Activated B cell treated with CpG ODN at 0.5 μM for 24 hours (primary cell): ENCODE measurements at regions not wholly inside any gene's neighbourhood (a gene's known extent, or its start where the extent isn't known, plus 50 kb on each side); places are given as distances from the start of the nearest gene placed in this dataset.
"Not testable (repeated sequence)": the region's sequence is repeated elsewhere in the genome, so short reads cannot be mapped to it uniquely, and the experiment has no call there.

Experiments used
- ATAC-seq: fragments of 200-7000 bp; cut with Tn5 transposase; one replicate; pipeline ENCODE4 v1.10.0; 2021; ENCODE audit warnings: low read depth, mild to moderate bottlenecking, moderate library complexity
- CTCF ChIA-PET: fragments of 350-600 bp; sonication (Branson Sonifier 250); formaldehyde crosslinking; loops from one replicate; lab custom pipeline; 2021; ENCODE audit warnings: antibody characterized with exemption; lab: Charles Lee
- POLR2A ChIA-PET: fragments of 350-600 bp; sonication (Branson Sonifier 250); formaldehyde crosslinking; loops from one replicate; lab custom pipeline; 2021; ENCODE audit warnings: antibody characterized with exemption; lab: Charles Lee
- DNase-seq: peaks from one replicate; pipeline ENCODE4 v3.0.0; 2022
- H3K27ac Mint-ChIP-seq: one replicate; pipeline ENCODE4 v1.8.0; 2020; ENCODE audit warnings: mixed read lengths
- H3K27me3 Mint-ChIP-seq: one replicate; pipeline ENCODE4 v1.8.0; 2021; ENCODE audit warnings: mixed read lengths
- H3K36me3 Mint-ChIP-seq: one replicate; pipeline ENCODE4 v1.8.0; 2021; ENCODE audit warnings: low read depth, mixed read lengths
- H3K4me1 Mint-ChIP-seq: one replicate; pipeline ENCODE4 v1.8.0; 2021; ENCODE audit warnings: mixed read lengths
- H3K4me3 Mint-ChIP-seq: one replicate; pipeline ENCODE4 v1.8.0; 2020; ENCODE audit warnings: mild to moderate bottlenecking, mixed read lengths
- H3K9me3 Mint-ChIP-seq: one replicate; pipeline ENCODE4 v1.8.0; 2020; ENCODE audit warnings: mixed read lengths
- intact Hi-C: fragments of 100-400 bp; cut with micrococcal nuclease; formaldehyde crosslinking; loops from one replicate; pipeline ENCODE4 v1.15.1; 2024
- TF ChIP-seq, protein P1 (sequence below): fragments of 200-600 bp; IDR thresholded peaks from one replicate; pipeline ENCODE4 v1.8.0; 2022; ENCODE audit warnings: antibody characterized with exemption, mild to moderate bottlenecking

DNA sequence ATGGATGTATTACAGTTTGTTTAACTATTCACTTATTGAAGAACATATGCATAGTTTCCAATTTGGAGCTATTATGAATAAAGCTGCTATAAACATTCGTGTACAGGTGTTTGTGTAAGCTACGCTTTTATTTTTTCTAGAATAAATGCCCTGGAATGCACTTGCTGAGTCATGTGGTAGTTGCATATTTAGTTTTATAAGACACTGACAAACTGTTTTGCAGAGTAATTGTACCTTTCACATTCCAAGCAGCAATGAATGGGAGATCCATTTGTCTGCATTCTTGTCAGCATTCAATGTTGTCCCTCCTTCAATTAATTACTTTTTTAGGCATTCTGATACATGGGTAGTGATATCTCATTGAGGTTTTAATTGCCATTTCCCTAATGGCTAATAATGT lies 373.6 kb upstream of the GHITM start:
- no peak overlapping the region for H3K4me3 Mint-ChIP-seq
- no peaks in the 10 kb centered on the region for H3K27me3 Mint-ChIP-seq
- no peaks in the 10 kb centered on the region for H3K36me3 Mint-ChIP-seq
- H3K9me3 Mint-ChIP-seq, result peaks cover 3% of the 10 kb centered on the region
- ChIA-PET CTCF (no interaction called here), POLR2A (no interaction called here)
- TF ChIP-seq, protein P1, sequence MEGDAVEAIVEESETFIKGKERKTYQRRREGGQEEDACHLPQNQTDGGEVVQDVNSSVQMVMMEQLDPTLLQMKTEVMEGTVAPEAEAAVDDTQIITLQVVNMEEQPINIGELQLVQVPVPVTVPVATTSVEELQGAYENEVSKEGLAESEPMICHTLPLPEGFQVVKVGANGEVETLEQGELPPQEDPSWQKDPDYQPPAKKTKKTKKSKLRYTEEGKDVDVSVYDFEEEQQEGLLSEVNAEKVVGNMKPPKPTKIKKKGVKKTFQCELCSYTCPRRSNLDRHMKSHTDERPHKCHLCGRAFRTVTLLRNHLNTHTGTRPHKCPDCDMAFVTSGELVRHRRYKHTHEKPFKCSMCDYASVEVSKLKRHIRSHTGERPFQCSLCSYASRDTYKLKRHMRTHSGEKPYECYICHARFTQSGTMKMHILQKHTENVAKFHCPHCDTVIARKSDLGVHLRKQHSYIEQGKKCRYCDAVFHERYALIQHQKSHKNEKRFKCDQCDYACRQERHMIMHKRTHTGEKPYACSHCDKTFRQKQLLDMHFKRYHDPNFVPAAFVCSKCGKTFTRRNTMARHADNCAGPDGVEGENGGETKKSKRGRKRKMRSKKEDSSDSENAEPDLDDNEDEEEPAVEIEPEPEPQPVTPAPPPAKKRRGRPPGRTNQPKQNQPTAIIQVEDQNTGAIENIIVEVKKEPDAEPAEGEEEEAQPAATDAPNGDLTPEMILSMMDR, result no peak
- intact Hi-C loops, result no loop called here
- ATAC-seq, result no peak
- no peak for DNase-seq
- no peaks in the 10 kb centered on the region for H3K4me1 Mint-ChIP-seq
- H3K27ac Mint-ChIP-seq, result no peak overlapping the region

DNA sequence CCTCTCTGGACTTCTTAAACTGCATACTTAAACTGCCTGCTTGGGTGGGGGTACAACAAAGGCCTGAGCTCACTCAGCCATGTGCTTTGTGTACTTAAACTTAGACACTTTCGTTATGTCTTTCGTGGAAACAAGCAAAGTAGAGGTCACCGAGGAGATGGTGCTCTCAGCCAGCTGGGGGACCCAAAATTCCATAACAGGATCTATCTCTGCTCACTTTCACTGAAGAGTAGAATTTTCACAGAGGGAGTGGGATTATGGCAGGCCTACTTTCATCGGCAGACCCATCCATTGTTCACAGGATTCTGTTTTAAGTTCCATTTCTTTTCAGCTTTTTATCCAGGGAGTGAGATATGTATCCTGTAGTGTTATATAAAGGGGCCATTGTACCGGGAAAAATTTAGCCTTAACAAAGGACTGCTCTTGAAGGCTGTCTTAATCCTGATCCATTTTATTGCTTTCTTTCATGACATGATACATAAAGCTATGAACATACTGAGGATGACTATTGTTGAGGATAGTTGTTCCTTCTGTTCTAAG lies 370.0 kb upstream of the GHITM start:
- H3K4me3 Mint-ChIP-seq, result no peak overlapping the region
- no peak for DNase-seq
- no peaks in the 10 kb centered on the region for H3K36me3 Mint-ChIP-seq
- TF ChIP-seq, protein P1, result no peak
- no peaks in the 10 kb centered on the region for H3K4me1 Mint-ChIP-seq
- H3K27me3 Mint-ChIP-seq, result no peaks in the 10 kb centered on the region
- no peak overlapping the region for H3K27ac Mint-ChIP-seq
- ATAC-seq, result no peak
- POLR2A ChIA-PET, result no interaction called here
- CTCF ChIA-PET, result no interaction called here
- intact Hi-C loops, result no loop called here
- H3K9me3 Mint-ChIP-seq, result peaks cover 11% of the 10 kb centered on the region

DNA sequence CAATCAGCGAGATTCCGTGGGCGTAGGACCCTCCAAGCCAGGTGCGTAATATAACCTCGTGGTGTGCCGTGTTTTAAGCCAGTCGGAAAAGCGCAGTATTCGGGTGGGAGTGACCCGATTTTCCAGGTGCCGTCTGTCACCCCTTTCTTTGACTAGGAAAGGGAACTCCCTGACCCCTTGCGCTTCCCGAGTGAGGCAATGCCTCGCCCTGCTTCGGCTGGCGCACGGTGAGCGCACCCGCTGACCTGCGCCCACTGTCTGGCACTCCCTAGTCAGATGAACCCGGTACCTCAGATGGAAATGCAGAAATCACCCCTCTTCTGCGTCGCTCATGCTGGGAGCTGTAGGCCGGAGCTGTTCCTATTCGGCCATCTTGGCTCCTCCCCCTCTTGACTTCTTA lies 352.6 kb upstream of the GHITM start:
- POLR2A ChIA-PET, H3K27me3 Mint-ChIP-seq, CTCF ChIA-PET, H3K4me1 Mint-ChIP-seq, H3K36me3 Mint-ChIP-seq, H3K4me3 Mint-ChIP-seq, H3K9me3 Mint-ChIP-seq, H3K27ac Mint-ChIP-seq, DNase-seq, ATAC-seq, intact Hi-C loops: not testable (repeated sequence)

DNA sequence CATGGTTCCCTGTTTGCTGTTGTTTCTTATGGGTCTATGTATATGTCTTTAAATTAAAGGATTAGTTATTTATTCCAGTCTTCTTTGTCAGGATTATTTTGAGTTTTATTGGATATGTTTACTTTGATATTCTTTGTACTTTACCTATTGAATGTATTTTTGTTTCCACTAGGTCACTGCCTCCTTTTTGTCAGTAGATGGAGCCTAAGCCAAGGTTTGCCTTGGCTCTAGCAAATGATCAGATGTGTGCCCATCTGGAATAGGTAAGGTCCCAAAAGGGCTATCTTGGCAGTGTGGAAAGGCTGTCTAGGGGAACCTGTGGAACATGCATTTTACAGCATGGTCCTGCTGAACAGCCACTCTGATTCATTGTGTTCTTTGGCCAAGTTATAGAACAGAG lies 337.3 kb upstream of the GHITM start:
- Mint-ChIP-seq H3K27ac (no peak overlapping the region), H3K9me3 (peaks cover 6% of the 10 kb centered on the region), H3K4me3 (no peak overlapping the region), H3K4me1 (no peaks in the 10 kb centered on the region), H3K27me3 (no peaks in the 10 kb centered on the region), H3K36me3 (no peaks in the 10 kb centered on the region)
- no peak for ATAC-seq
- POLR2A ChIA-PET, result no interaction called here
- CTCF ChIA-PET, result no interaction called here
- TF ChIP-seq, protein P1, result no peak
- no peak for DNase-seq
- intact Hi-C loops, result no loop called here

DNA sequence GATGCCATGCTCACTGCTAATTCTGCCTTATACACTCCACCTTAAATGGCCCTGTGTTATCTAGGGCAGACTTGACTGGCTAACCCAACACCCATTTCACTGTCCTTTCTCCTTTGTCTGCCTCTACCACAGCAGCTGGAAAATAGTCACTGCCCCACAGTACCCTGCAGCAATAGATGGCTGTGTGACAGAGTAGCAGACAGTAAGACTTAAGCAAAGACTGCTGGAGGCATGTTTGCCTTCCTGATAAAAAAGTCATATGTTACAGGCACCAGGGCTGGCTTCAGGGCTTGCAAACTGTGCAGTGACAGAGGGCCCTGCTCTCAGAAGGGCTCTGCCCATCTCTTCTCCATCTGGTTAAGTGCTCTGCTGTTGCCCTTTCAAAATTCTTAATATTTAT lies 332.6 kb upstream of the GHITM start:
- intact Hi-C loops, result no loop called here
- peaks cover 2% of the 10 kb centered on the region for H3K9me3 Mint-ChIP-seq
- TF ChIP-seq, protein P1, result no peak
- no peaks in the 10 kb centered on the region for H3K27me3 Mint-ChIP-seq
- H3K27ac Mint-ChIP-seq, result no peak overlapping the region
- POLR2A ChIA-PET, result no interaction called here
- no peaks in the 10 kb centered on the region for H3K4me1 Mint-ChIP-seq
- CTCF ChIA-PET, result no interaction called here
- no peaks in the 10 kb centered on the region for H3K36me3 Mint-ChIP-seq
- DNase-seq (no peak), ATAC-seq (no peak)
- H3K4me3 Mint-ChIP-seq, result no peak overlapping the region

DNA sequence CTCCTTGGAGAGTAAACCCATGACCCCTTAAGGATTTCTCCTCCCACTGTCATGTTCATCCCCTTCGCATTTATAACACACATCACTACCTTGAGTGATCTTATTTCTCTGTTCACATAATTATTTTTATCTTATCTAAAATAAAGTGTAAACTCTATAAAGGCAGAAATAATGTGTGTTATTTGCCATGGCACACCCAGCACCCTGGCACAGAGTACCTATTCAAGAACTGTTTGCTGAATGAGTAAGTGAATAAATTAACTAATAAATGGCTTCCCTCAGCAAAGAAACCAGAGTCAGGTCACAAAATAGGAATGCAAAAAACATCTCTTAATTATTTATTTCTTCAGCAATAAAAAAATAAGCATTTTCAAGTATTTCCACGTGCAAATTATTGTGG lies 330.3 kb upstream of the GHITM start:
- DNase-seq (no peak), ATAC-seq (no peak)
- TF ChIP-seq, protein P1, result no peak
- ChIA-PET CTCF (no interaction called here), POLR2A (no interaction called here)
- no peak overlapping the region for H3K27ac Mint-ChIP-seq
- no peak overlapping the region for H3K4me3 Mint-ChIP-seq
- H3K27me3 Mint-ChIP-seq, result no peaks in the 10 kb centered on the region
- H3K36me3 Mint-ChIP-seq, result no peaks in the 10 kb centered on the region
- no peaks in the 10 kb centered on the region for H3K4me1 Mint-ChIP-seq
- intact Hi-C loops, result no loop called here
- no peaks in the 10 kb centered on the region for H3K9me3 Mint-ChIP-seq
